Urinary bladder (tissue), 3 donors: ENCODE measurements at regions not wholly inside any gene's neighbourhood (a gene's known extent, or its start where the extent isn't known, plus 50 kb on each side); places are given as distances from the start of the nearest gene placed in this dataset.

ENCODE experiments used
- DNase-seq: peaks from one replicate; pipeline ENCODE4 v3.0.0-alpha.2; 2015; ENCODE audit errors: extremely low spot score
- H3K27ac ChIP-seq: one replicate; pipeline ENCODE4 v1.5.1; 2013; ENCODE audit warnings: low read depth, mild to moderate bottlenecking, moderate library complexity
- H3K36me3 ChIP-seq: one replicate; pipeline ENCODE4 v1.6.1; 2013; ENCODE audit warnings: mild to moderate bottlenecking, moderate library complexity; ENCODE audit not compliant: insufficient read depth
- H3K4me1 ChIP-seq: one replicate; pipeline ENCODE4 v1.6.1; 2013; ENCODE audit warnings: mild to moderate bottlenecking, moderate library complexity; ENCODE audit not compliant: insufficient read depth
- H3K4me3 ChIP-seq: one replicate; pipeline ENCODE4 v1.5.1; 2013; ENCODE audit warnings: low read depth, low read length
- WGBS: extraction: QIAGEN DNeasy Blood & Tissue Kit; methylation state at CpG from one replicate; pipeline ENCODE4 v1.1.7; 2013; 5-methylcytosine and 5-hydroxymethylcytosine counted together
- donor health status: healthy with polysubstance abuse.
- donor health status: healthy.

DNA sequence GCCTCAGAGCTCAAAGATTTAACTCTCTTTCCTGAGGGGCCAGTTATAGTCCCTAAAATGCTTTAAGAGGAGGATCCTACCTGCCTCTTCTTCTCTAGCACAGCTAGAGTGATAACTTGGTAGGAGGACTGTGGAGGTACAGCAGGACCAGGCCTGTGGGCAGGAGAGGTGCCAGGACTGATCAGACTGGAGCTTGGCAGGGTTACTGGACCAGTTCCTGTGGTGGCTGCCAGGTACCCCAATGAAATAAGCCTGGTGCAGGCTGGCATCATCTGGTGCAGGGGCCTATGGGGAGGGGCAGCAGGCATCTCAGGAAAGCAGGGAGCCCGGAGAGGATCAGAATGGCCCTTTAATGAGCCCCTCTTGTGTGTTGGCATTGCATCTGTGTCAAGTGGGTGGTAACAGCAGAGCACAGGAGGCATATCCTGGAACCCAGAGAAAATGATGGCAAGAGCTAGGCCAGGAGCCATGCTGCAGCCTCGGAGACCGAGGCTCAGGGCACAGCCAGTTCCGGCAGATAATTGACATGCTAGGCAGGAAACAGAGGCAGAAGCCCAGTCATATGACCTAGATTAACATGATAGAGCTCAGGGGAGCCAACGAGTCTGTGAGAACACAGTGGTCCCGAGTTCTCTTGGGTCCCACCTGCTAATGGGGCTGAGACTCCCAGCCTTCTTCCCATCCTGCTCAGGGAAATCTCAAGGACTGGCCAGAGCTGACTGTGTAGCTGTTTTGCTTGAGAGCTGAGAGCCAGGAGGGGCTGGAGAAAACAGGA, 187.5 kb upstream of the ZBED5 start:
- WGBS: 76% methylated on average over 6 of the region's 6 CpGs
- Histone ChIP-seq H3K4me1 (peaks cover 3% of the 10 kb centered on the region), H3K27ac (no peak overlapping the region), H3K4me3 (no peak overlapping the region), H3K36me3 (no peaks in the 10 kb centered on the region)
- DNase-seq: no peak

DNA sequence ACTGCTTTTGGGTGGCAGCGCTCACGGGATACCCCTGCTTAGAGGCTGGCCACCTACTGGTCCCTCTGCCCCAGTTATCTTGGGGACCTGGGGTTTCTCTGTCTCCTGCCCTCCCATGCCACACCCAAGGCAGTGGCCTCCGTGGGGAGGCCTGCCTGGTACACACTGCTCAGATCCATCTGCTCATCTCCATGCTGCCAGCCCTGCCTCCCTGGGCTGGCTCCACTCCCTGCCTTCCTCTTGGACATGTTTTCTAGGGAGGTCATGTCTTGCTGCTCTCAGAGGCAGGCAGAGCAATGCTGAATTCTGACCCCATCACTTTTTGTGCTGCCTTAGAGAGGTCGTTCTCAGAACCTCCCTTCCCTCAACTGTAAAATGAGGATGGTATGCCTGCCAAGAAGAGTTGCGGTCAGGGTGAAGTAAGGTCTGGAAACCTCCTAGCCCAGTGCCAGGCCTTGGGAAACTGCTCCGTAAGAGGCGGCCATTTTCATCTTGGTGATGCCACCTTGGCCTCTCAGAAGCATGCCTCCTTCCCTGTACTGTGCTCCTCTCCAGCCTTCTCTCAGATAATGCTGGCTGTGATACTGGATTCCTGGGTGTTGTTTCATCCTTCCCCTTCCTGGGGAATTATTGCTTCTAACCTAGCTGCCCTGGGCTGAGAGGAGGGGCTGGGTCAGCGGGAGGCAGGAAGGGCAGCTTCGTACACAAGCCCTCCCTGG, 186.4 kb upstream of the ZBED5 start:
- H3K4me1 ChIP-seq: peaks cover 3% of the 10 kb centered on the region
- no peak for DNase-seq
- H3K4me3 ChIP-seq: no peak overlapping the region
- WGBS: 75% methylated on average over 9 of the region's 9 CpGs
- H3K27ac ChIP-seq: no peak overlapping the region
- no peaks in the 10 kb centered on the region for H3K36me3 ChIP-seq

GRCh38 chr11:11043721-11044120, 185.9 kb upstream of the ZBED5 start:
- Histone ChIP-seq H3K27ac (no peak overlapping the region), H3K4me1 (peaks cover 3% of the 10 kb centered on the region), H3K36me3 (no peaks in the 10 kb centered on the region), H3K4me3 (no peak overlapping the region)
- no peak for DNase-seq
- 59% methylated on average over 3 of the region's 3 CpGs for WGBS

- Histone ChIP-seq H3K36me3 (no peaks in the 10 kb centered on the region), H3K4me1 (peaks cover 1% of the 10 kb centered on the region), H3K27ac (no peak overlapping the region), H3K4me3 (no peak overlapping the region)
- 63% methylated on average over 5 of the region's 5 CpGs for WGBS
- DNase-seq: no peak
These were observed 181.5 kb upstream of the ZBED5 start for GRCh38 chr11:11039208-11039965.

DNA sequence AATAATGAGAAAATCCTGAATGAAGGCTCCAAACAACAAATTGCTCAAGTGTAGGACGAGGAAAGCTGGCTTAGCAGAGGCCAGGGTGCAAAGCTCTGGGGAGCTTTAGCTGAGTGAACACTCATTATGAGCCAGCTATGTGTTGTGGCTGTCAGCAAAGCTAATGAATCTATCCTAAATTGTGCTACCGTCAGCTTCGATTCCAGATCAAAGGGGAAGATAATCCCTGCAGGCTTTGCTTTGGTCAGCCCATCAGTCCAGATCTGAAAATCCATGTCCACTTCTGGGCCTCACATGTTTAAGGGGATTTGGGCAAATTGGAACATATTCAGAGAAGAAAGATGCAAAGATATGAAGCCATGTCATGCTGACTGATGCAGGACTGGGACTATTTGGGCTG, 180.9 kb upstream of the ZBED5 start:
- Histone ChIP-seq H3K4me1 (peaks cover 1% of the 10 kb centered on the region), H3K36me3 (no peaks in the 10 kb centered on the region), H3K4me3 (no peak overlapping the region), H3K27ac (no peak overlapping the region)
- WGBS: 34% methylated on average over 3 of the region's 3 CpGs
- no peak for DNase-seq

GRCh38 chr11:11038352-11038751, 180.5 kb upstream of the ZBED5 start:
- Histone ChIP-seq H3K27ac (no peak overlapping the region), H3K4me1 (no peaks in the 10 kb centered on the region), H3K36me3 (no peaks in the 10 kb centered on the region), H3K4me3 (no peak overlapping the region)
- DNase-seq: no peak
- 82% methylated on average over 3 of the region's 3 CpGs for WGBS

DNA sequence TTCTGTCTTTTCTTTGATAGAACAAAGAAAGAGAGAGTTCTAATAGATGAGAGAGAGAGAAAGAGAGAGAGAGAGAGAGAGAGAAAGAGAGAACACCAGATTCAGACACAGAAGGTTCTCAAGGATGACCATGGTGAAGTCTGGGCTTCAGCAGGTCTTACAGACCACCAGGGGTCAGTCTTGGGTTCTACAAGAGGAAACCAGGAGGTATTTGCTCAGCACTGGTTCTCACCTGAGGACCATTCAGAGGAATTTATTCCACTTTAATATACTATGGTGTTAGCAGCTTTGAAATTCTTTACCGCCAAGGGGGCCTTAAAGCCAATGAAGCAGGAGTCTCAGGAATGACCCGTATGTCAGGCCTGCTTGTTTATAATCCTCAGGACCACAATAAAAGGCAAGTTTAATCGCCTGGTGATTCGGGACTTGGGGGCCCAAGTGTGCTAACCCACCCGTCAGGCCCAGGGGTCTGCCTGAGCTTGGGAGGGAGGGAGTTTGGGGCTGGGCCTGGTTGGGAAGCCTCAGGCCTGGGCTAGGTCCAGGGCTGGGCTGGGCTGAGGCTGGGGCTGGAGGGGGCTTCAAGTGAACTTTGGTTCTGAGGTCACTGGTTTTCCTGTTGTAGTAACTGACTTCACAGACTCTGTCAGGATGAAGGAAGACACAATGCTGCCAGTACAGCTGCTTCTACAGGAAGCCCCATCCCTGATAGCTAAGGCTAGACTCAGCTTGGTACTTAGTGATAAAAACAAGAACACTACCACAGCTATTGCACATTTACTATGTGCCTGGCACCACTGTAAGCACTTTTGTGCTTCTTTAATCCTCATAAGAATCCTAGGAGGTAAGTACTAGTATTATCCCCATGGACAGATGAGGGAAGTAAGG, 179.2 kb upstream of the ZBED5 start:
- H3K36me3 ChIP-seq: no peaks in the 10 kb centered on the region
- H3K4me1 ChIP-seq: no peaks in the 10 kb centered on the region
- no peak overlapping the region for H3K4me3 ChIP-seq
- no peak overlapping the region for H3K27ac ChIP-seq
- WGBS: 67% methylated on average over 5 of the region's 5 CpGs
- no peak for DNase-seq

- no peak for DNase-seq
- Histone ChIP-seq H3K4me1 (no peaks in the 10 kb centered on the region), H3K27ac (no peak overlapping the region), H3K4me3 (no peak overlapping the region), H3K36me3 (no peaks in the 10 kb centered on the region)
- WGBS: 90% methylated on average over 3 of the region's 3 CpGs
These were observed 178.5 kb upstream of the ZBED5 start for GRCh38 chr11:11036185-11036847.

- Histone ChIP-seq H3K36me3 (no peaks in the 10 kb centered on the region), H3K27ac (no peak overlapping the region), H3K4me1 (no peaks in the 10 kb centered on the region), H3K4me3 (no peak overlapping the region)
- no peak for DNase-seq
- whole genome bisulfite sequencing: 80% methylated on average over 1 of the region's 1 CpG
These were observed 177.5 kb upstream of the ZBED5 start for GRCh38 chr11:11035331-11035730.

DNA sequence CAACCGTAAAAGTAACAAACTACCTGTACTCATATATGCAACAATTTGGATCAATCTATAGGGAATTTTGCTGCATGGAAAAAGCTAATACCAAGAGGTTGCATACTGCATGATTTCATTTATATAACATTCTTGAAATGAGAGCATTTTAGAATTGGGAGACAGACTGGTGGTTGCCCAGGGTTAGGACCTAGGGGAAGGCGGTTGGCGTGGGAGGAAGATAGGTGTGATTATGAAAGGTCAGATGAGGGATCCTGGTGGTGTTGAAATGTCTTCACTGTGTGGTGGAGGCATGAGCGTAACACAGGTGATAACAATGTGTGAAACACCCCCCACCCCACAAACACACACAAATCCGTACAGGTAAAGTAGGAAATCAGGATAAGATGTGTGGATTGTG, 176.6 kb upstream of the ZBED5 start:
- H3K27ac ChIP-seq: no peak overlapping the region
- H3K4me1 ChIP-seq: no peaks in the 10 kb centered on the region
- H3K36me3 ChIP-seq: no peaks in the 10 kb centered on the region
- DNase-seq: no peak
- H3K4me3 ChIP-seq: no peak overlapping the region
- 84% methylated on average over 5 of the region's 5 CpGs for WGBS

DNA sequence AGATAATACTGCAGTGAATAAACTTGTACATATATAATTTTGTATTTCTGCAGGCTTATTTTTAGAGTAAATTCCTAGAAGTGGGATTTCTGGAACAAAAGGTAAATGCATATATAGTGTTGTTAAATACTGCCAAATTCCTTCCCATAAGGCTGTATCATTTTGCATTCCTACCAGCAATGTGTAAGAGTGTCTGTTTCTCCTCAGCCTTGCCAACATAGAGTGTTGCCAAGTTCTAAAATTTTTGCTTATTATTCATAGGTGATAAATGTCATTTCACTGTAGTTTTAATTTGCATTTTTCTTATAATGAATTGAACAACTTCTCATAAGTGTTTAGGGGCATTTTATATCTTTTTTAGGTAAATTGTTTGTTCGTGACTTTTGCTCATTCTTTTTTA, 174.2 kb upstream of the ZBED5 start:
- Histone ChIP-seq H3K36me3 (no peaks in the 10 kb centered on the region), H3K4me1 (no peaks in the 10 kb centered on the region), H3K27ac (no peak overlapping the region), H3K4me3 (no peak overlapping the region)
- DNase-seq: no peak
- WGBS: 84% methylated on average over 1 of the region's 1 CpG

DNA sequence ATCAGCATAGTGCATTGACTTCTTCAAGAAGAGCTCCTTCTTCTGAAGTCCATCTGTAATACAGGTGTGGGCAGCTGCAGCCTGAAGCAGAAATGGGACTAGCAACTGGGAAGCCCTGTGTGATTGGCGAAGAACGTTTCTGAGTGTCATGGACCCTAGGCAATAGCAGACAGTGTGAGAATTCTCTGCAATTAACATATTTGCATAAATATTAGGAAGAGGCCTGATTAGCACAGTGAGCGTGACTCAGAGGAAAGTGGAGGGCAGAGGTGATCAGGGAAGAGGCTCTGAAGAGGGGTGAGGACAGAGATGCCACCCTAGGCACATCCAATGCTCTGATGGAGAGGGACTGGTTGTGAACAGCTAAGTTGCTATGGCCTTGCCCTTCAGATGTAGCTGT, 171.2 kb upstream of the ZBED5 start:
- Histone ChIP-seq H3K27ac (no peak overlapping the region), H3K4me1 (no peaks in the 10 kb centered on the region), H3K4me3 (no peak overlapping the region), H3K36me3 (no peaks in the 10 kb centered on the region)
- no peak for DNase-seq
- WGBS: 87% methylated on average over 3 of the region's 3 CpGs
